CD4-positive, alpha-beta T cell (primary cell): ENCODE measurements at regions not wholly inside any gene's neighbourhood (a gene's known extent, or its start where the extent isn't known, plus 50 kb on each side); places are given as distances from the start of the nearest gene placed in this dataset.

Experiments
- ATAC-seq: fragments of 200-7000 bp; cut with Tn5 transposase; one replicate; pipeline ENCODE4 v1.10.0; 2022; ENCODE audit warnings: mild to moderate bottlenecking; ENCODE audit not compliant: poor library complexity
- CTCF ChIA-PET: fragments of 350-600 bp; sonication (Branson Sonifier 250); formaldehyde crosslinking; loops from one replicate; lab custom pipeline; 2021; ENCODE audit warnings: antibody characterized with exemption, inconsistent platforms; lab: Charles Lee
- POLR2A ChIA-PET: fragments of 350-600 bp; sonication (Branson Sonifier 250); formaldehyde crosslinking; loops from one replicate; lab custom pipeline; 2021; ENCODE audit warnings: antibody characterized with exemption, inconsistent platforms; lab: Charles Lee
- DNase-seq, 14 experiments: peaks; one replicate each; pipeline ENCODE4 v3.0.0-alpha.2; 2013 to 2020; ENCODE audit warnings: mixed read lengths in 2 of 14
- H3K27ac ChIP-seq, 2 donors: one replicate each; pipeline versions ENCODE4 v1.5.1 to v1.7.0; 2013; ENCODE audit warnings: low read length in 2 of 2, low read depth in 1 of 2, mild to moderate bottlenecking in 1 of 2
- H3K27me3 ChIP-seq, 2 experiments: 1 replicate in 1 of 2; 2 replicates in 1 of 2; pipeline versions ENCODE4 v1.6.1 to v1.7.0; 2013; ENCODE audit warnings: low read length in 2 of 2, control low read depth in 1 of 2, mild to moderate bottlenecking in 1 of 2, moderate library complexity in 1 of 2; ENCODE audit not compliant: insufficient read depth in 2 of 2, control insufficient read depth in 1 of 2
- H3K36me3 ChIP-seq: one replicate; pipeline ENCODE4 v1.6.1; 2013; ENCODE audit warnings: low read length, control low read depth; ENCODE audit not compliant: insufficient read depth
- H3K4me1 ChIP-seq: one replicate; pipeline ENCODE4 v1.6.1; 2013; ENCODE audit warnings: low read length, control low read depth; ENCODE audit not compliant: insufficient read depth
- H3K4me3 ChIP-seq: one replicate; pipeline ENCODE4 v1.5.1; 2013; ENCODE audit warnings: mild to moderate bottlenecking, low read length, moderate library complexity
- H3K9me3 ChIP-seq, 2 experiments: 1 replicate in 1 of 2; 2 replicates in 1 of 2; pipeline versions ENCODE4 v1.6.1 to v1.7.0; 2013; ENCODE audit warnings: low read length in 2 of 2, mild to moderate bottlenecking in 2 of 2, control low read depth in 1 of 2, moderate library complexity in 1 of 2; ENCODE audit not compliant: control insufficient read depth in 1 of 2, insufficient read depth in 1 of 2
- H3K27ac Mint-ChIP-seq: one replicate; pipeline ENCODE4 v1.8.0; 2020; ENCODE audit warnings: mixed read lengths
- H3K27me3 Mint-ChIP-seq: one replicate; pipeline ENCODE4 v1.8.0; 2021; ENCODE audit warnings: mixed read lengths
- H3K36me3 Mint-ChIP-seq: one replicate; pipeline ENCODE4 v1.8.0; 2021; ENCODE audit warnings: low read depth, mixed read lengths
- H3K4me1 Mint-ChIP-seq: one replicate; pipeline ENCODE4 v1.8.0; 2021; ENCODE audit warnings: low read depth, mixed read lengths
- H3K4me3 Mint-ChIP-seq: one replicate; pipeline ENCODE4 v1.8.0; 2020; ENCODE audit warnings: mild to moderate bottlenecking, mixed read lengths
- H3K9me3 Mint-ChIP-seq: one replicate; pipeline ENCODE4 v1.8.0; 2020; ENCODE audit warnings: mixed read lengths
- CTCF ChIP-seq: fragments of 200-600 bp; IDR thresholded peaks from one replicate; pipeline ENCODE4 v1.8.0; 2022; ENCODE audit warnings: antibody characterized with exemption, mild to moderate bottlenecking
- intact Hi-C, 2 experiments: fragments of 100-400 bp; cut with DNase I in 1 of 2; cut with micrococcal nuclease in 1 of 2; formaldehyde crosslinking; loops; one replicate each; pipeline versions ENCODE4 v1.15.1 to v1.9.0; 2023 to 2025; cut with DNase I, micrococcal nuclease

DNA sequence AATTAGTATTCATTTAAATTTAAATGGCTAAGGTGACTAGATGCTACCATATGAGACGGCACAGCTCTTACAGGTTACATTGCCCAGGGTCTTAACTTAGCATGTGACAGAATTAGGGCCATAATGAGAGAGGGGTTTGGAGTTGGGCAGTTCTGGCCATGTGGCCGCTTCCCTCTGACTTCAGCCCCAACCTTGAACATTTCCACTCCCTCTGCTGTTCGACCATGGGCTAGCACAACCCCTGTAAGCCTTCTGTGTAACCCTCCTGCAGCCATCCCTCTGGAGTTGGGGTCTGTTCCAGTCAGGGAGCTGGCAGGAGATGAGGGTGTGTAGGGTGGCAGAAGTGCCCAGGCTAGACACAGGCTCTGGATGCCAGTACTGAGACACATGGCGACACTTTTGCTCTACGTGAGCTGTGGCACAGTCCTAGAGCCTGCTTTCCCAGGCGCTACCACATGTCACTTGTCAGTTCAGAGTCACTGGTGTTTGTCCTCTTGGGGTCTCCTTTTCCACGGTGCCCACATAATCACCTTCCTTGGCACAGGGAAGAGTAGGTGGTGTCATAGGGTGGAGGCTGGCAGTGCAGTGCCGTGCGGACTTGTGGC lies 128.7 kb upstream of the PITX1 start:
- no peaks in the 10 kb centered on the region for H3K36me3 Mint-ChIP-seq
- no peaks in the 10 kb centered on the region for H3K36me3 ChIP-seq
- H3K27me3 ChIP-seq = peaks cover 7 to 10% of the 10 kb centered on the region in 2 experiments
- no peak overlapping the region for H3K27ac Mint-ChIP-seq
- peaks cover 6 to 16% of the 10 kb centered on the region in 2 experiments for H3K9me3 ChIP-seq
- DNase-seq = no peak
- intact Hi-C loops = no loop called here
- no peak for TF ChIP-seq CTCF
- no peak overlapping the region for H3K4me3 ChIP-seq
- POLR2A ChIA-PET = no interaction called here
- H3K27me3 Mint-ChIP-seq = peaks cover 30% of the 10 kb centered on the region
- CTCF ChIA-PET = no interaction called here
- no peaks in the 10 kb centered on the region for H3K4me1 Mint-ChIP-seq
- no peak overlapping the region for H3K27ac ChIP-seq
- peaks cover 17% of the 10 kb centered on the region for H3K9me3 Mint-ChIP-seq
- H3K4me1 ChIP-seq = no peaks in the 10 kb centered on the region
- no peak for ATAC-seq
- H3K4me3 Mint-ChIP-seq = no peak overlapping the region

- peaks cover 19 to 21% of the 10 kb centered on the region in 2 experiments for H3K9me3 ChIP-seq
- peaks cover 0 to 7% of the 10 kb centered on the region in 2 experiments for H3K27me3 ChIP-seq
- ChIA-PET CTCF (no interaction called here), POLR2A (no interaction called here)
- no peak overlapping the region for H3K27ac ChIP-seq
- ATAC-seq = no peak
- H3K4me3 ChIP-seq = no peak overlapping the region
- Mint-ChIP-seq H3K9me3 (peaks cover 21% of the 10 kb centered on the region), H3K4me1 (no peaks in the 10 kb centered on the region), H3K36me3 (no peaks in the 10 kb centered on the region), H3K27ac (no peak overlapping the region), H3K27me3 (peaks cover 20% of the 10 kb centered on the region), H3K4me3 (no peak overlapping the region)
- no peaks in the 10 kb centered on the region for H3K36me3 ChIP-seq
- TF ChIP-seq CTCF = no peak
- intact Hi-C loops = no loop called here
- H3K4me1 ChIP-seq = no peaks in the 10 kb centered on the region
- DNase-seq = no peak
Observed at GRCh38 chr5:135161221-135161620, 127.2 kb upstream of the PITX1 start.

DNA sequence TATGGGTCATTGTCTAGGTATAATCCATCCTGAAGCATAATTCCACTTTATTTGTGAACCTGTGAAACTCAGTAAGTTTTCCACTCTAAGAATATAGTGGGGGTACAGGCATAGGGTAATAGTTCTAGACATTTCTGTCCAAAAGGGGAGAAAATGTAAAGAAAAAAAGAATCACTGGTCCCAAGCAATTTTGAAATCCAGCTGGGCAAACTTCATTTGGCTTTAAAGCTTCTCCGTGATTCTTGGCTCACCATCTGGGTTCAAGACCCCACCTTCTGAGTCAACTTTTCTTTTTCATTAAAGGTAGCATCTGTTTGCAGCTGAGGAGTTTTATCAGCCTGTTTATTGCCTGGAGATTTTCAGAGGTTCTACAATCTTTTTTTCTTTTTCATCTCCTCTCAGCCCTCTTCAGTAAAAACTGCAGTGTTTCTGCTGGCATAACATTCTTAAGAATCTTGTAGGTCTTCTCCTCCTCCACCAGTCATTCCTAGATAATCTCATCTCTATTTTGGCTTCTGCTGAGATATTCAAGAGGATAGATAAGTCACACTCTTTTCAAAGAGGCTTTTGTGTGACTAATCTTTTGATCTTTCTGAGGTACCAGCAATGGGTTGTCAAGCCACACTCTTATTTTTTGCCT lies 126.1 kb upstream of the PITX1 start:
- ChIA-PET CTCF (no interaction called here), POLR2A (no interaction called here)
- no peak overlapping the region for H3K27ac Mint-ChIP-seq
- peaks cover 21% of the 10 kb centered on the region for H3K9me3 Mint-ChIP-seq
- H3K4me1 ChIP-seq = no peaks in the 10 kb centered on the region
- no peaks in the 10 kb centered on the region for H3K4me1 Mint-ChIP-seq
- peaks cover 11% of the 10 kb centered on the region for H3K27me3 Mint-ChIP-seq
- intact Hi-C loops = no loop called here
- H3K9me3 ChIP-seq = peaks cover 19 to 21% of the 10 kb centered on the region in 2 experiments
- H3K4me3 ChIP-seq = no peak overlapping the region
- DNase-seq = no peak
- TF ChIP-seq CTCF = no peak
- no peak overlapping the region for H3K27ac ChIP-seq
- H3K36me3 ChIP-seq = no peaks in the 10 kb centered on the region
- ATAC-seq = no peak
- H3K27me3 ChIP-seq = peaks cover 0 to 7% of the 10 kb centered on the region in 2 experiments
- H3K36me3 Mint-ChIP-seq = no peaks in the 10 kb centered on the region
- H3K4me3 Mint-ChIP-seq = no peak overlapping the region
